ENCODE measurements at regions not wholly inside any gene's neighbourhood (a gene's known extent, or its start where the extent isn't known, plus 50 kb on each side); places are given as distances from the start of the nearest gene placed in this dataset.

- ChIA-PET CTCF (no interaction called here), POLR2A (no interaction called here)
- no peak for DNase-seq (ENCODE audit: extremely low spot score)
Observed at GRCh38 chr3:127475391-127475790, 115.1 kb downstream of the TPRA1 start.

GRCh38 chr3:127473244-127474024, 117.1 kb downstream of the TPRA1 start:
- TF ChIP-seq FOXA1 (IDR thresholded peaks at IDR 0.05) (no peak), ZNF384 (IDR thresholded peaks at IDR 0.05) (no peak), TARDBP (IDR thresholded peaks at IDR 0.05) (no peak), L3MBTL2 (conservative IDR thresholded peaks at IDR 0.05) (no peak), HDGF (IDR thresholded peaks at IDR 0.05; ENCODE audit: borderline replicate concordance) (no peak), NFRKB (IDR thresholded peaks at IDR 0.05) (no peak), CTBP1 (IDR thresholded peaks at IDR 0.05; ENCODE audit: borderline replicate concordance) (no peak), FOXM1 (IDR thresholded peaks at IDR 0.05; ENCODE audit: borderline replicate concordance) (no peak), SP1 (IDR thresholded peaks at IDR 0.05) (no peak), ELF4 (IDR thresholded peaks at IDR 0.05) (no peak)
- DNase-seq (ENCODE audit: extremely low spot score), result peak; percentile 62
- ChIA-PET CTCF (interaction anchor here (0.6 to 1.7 kb wide), 3 partner anchors 13 to 795 kb away, joined by 3 read pairs; no protein-coding TSS in a partner anchor), POLR2A (no interaction called here)

More at GRCh38 chr3:127475391-127475790, 115.1 kb downstream of the TPRA1 start:
- no peak for TF ChIP-seq HDGF (IDR thresholded peaks at IDR 0.05; ENCODE audit: borderline replicate concordance)
- TF ChIP-seq ELF4 (IDR thresholded peaks at IDR 0.05), result no peak
- no peak for TF ChIP-seq CTBP1 (IDR thresholded peaks at IDR 0.05; ENCODE audit: borderline replicate concordance)
- TF ChIP-seq ARNT (IDR thresholded peaks at IDR 0.05), result no peak
- no peak for TF ChIP-seq FOXM1 (IDR thresholded peaks at IDR 0.05; ENCODE audit: borderline replicate concordance)
- no peak for TF ChIP-seq FOXK2 (IDR thresholded peaks at IDR 0.05)

GRCh38 chr3:127472506-127472905, 118.0 kb downstream of the TPRA1 start:
- ChIA-PET CTCF (interaction anchor here (0.6 to 1.7 kb wide), 3 partner anchors 12 to 1710 kb away, joined by 3 read pairs; no protein-coding TSS in a partner anchor), POLR2A (no interaction called here)
- TF ChIP-seq FOXM1 (IDR thresholded peaks at IDR 0.05; ENCODE audit: borderline replicate concordance) (no peak), SUZ12 (IDR thresholded peaks at IDR 0.05) (no peak), SP1 (IDR thresholded peaks at IDR 0.05) (no peak), L3MBTL2 (conservative IDR thresholded peaks at IDR 0.05) (no peak), ELF4 (IDR thresholded peaks at IDR 0.05) (no peak), ZNF384 (IDR thresholded peaks at IDR 0.05) (no peak), BHLHE40 (IDR thresholded peaks at IDR 0.05; ENCODE audit: borderline replicate concordance) (no peak), PKNOX1 (IDR thresholded peaks at IDR 0.05) (no peak), FOXA1 (IDR thresholded peaks at IDR 0.05) (no peak), NFRKB (IDR thresholded peaks at IDR 0.05) (no peak), CTBP1 (IDR thresholded peaks at IDR 0.05; ENCODE audit: borderline replicate concordance) (no peak)
- DNase-seq (ENCODE audit: extremely low spot score), result no peak

GRCh38 chr3:127471142-127471541, 119.4 kb downstream of the TPRA1 start:
- ChIA-PET POLR2A (no interaction called here), CTCF (no interaction called here)
- TF ChIP-seq ELF4 (IDR thresholded peaks at IDR 0.05) (no peak), SUZ12 (IDR thresholded peaks at IDR 0.05) (no peak), BHLHE40 (IDR thresholded peaks at IDR 0.05; ENCODE audit: borderline replicate concordance) (no peak), SP1 (IDR thresholded peaks at IDR 0.05) (no peak), ARNT (IDR thresholded peaks at IDR 0.05) (no peak), LEF1 (IDR thresholded peaks at IDR 0.05; ENCODE audit: borderline replicate concordance) (no peak), NFRKB (IDR thresholded peaks at IDR 0.05) (no peak), TARDBP (IDR thresholded peaks at IDR 0.05) (no peak), FOXM1 (IDR thresholded peaks at IDR 0.05; ENCODE audit: borderline replicate concordance) (no peak), ZNF384 (IDR thresholded peaks at IDR 0.05) (no peak), FOXA1 (IDR thresholded peaks at IDR 0.05) (no peak)
- DNase-seq (ENCODE audit: extremely low spot score), result no peak

- DNase-seq (ENCODE audit: extremely low spot score), result no peak
- ChIA-PET POLR2A (no interaction called here), CTCF (no interaction called here)
- no peak for TF ChIP-seq SP1 (IDR thresholded peaks at IDR 0.05)
- TF ChIP-seq ZNF384 (IDR thresholded peaks at IDR 0.05), result no peak
- no peak for TF ChIP-seq ARNT (IDR thresholded peaks at IDR 0.05)
- no peak for TF ChIP-seq L3MBTL2 (conservative IDR thresholded peaks at IDR 0.05)
- TF ChIP-seq SUZ12 (IDR thresholded peaks at IDR 0.05), result no peak
- TF ChIP-seq BHLHE40 (IDR thresholded peaks at IDR 0.05; ENCODE audit: borderline replicate concordance), result no peak
- TF ChIP-seq FOXK2 (IDR thresholded peaks at IDR 0.05), result no peak
- no peak for TF ChIP-seq HDGF (IDR thresholded peaks at IDR 0.05; ENCODE audit: borderline replicate concordance)
- no peak for TF ChIP-seq FOXM1 (IDR thresholded peaks at IDR 0.05; ENCODE audit: borderline replicate concordance)
- TF ChIP-seq NFRKB (IDR thresholded peaks at IDR 0.05), result no peak
- no peak for TF ChIP-seq LEF1 (IDR thresholded peaks at IDR 0.05; ENCODE audit: borderline replicate concordance)
- TF ChIP-seq FOXA1 (IDR thresholded peaks at IDR 0.05), result no peak
Observed at GRCh38 chr3:127469760-127470159, 120.8 kb downstream of the TPRA1 start.

GRCh38 chr3:127467391-127467790, 123.1 kb downstream of the TPRA1 start:
- POLR2A ChIA-PET, result no interaction called here
- TF ChIP-seq TARDBP (IDR thresholded peaks at IDR 0.05), result no peak
- TF ChIP-seq SUZ12 (IDR thresholded peaks at IDR 0.05), result no peak
- no peak for TF ChIP-seq FOXA1 (IDR thresholded peaks at IDR 0.05)
- TF ChIP-seq ELF4 (IDR thresholded peaks at IDR 0.05), result no peak
- no peak for TF ChIP-seq NFRKB (IDR thresholded peaks at IDR 0.05)
- TF ChIP-seq PKNOX1 (IDR thresholded peaks at IDR 0.05), result no peak
- TF ChIP-seq SP1 (IDR thresholded peaks at IDR 0.05), result no peak
- no peak for TF ChIP-seq HDGF (IDR thresholded peaks at IDR 0.05; ENCODE audit: borderline replicate concordance)
- no peak for TF ChIP-seq L3MBTL2 (conservative IDR thresholded peaks at IDR 0.05)
- no peak for TF ChIP-seq CTBP1 (IDR thresholded peaks at IDR 0.05; ENCODE audit: borderline replicate concordance)
- TF ChIP-seq FOXM1 (IDR thresholded peaks at IDR 0.05; ENCODE audit: borderline replicate concordance), result no peak
- TF ChIP-seq FOXK2 (IDR thresholded peaks at IDR 0.05), result no peak
- TF ChIP-seq ZNF384 (IDR thresholded peaks at IDR 0.05), result no peak
- TF ChIP-seq ARNT (IDR thresholded peaks at IDR 0.05), result no peak
- no peak for TF ChIP-seq LEF1 (IDR thresholded peaks at IDR 0.05; ENCODE audit: borderline replicate concordance)
- no peak for TF ChIP-seq BHLHE40 (IDR thresholded peaks at IDR 0.05; ENCODE audit: borderline replicate concordance)
- no peak for DNase-seq (ENCODE audit: extremely low spot score)
- CTCF ChIA-PET, result no interaction called here

Measured in HEK293T (cell line).